HCT116 (cell line): ENCODE measurements at regions not wholly inside any gene's neighbourhood (a gene's known extent, or its start where the extent isn't known, plus 50 kb on each side); places are given as distances from the start of the nearest gene placed in this dataset.
A peak's percentile ranks its signal among the peaks of the same experiment; 100 is the strongest.

Source experiments
- ATAC-seq: fragments of 200-7000 bp; cut with Tn5 transposase; 2 replicates; pipeline ENCODE4 v1.9.1; 2020; ENCODE audit warnings: mild to moderate bottlenecking, moderate library complexity
- BruUV-seq: library from RNA; stranded (reverse); fragments of 400-500 nt; replicated peaks from 2 replicates; lab custom pipeline; 2021; lab: Mats Ljungman, UMichigan
- CTCF ChIA-PET: fragments of 300-600 bp; sonication (Branson Sonifier 250); formaldehyde crosslinking; loops from one replicate; lab custom pipeline; 2021; ENCODE audit warnings: antibody characterized with exemption; lab: Charles Lee
- POLR2A ChIA-PET: fragments of 300-600, 350-600 bp; sonication (Branson Sonifier 250); formaldehyde crosslinking; loops from one replicate; lab custom pipeline; 2021; ENCODE audit warnings: antibody characterized with exemption; lab: Charles Lee
- RAD21 ChIA-PET, 2 experiments: fragments of 300-600 bp; sonication (Branson Sonifier 250); formaldehyde crosslinking; loops; one replicate each; lab custom pipeline; 2023; ENCODE audit warnings: low total read pairs in 2 of 2; ENCODE audit not compliant: uncharacterized antibody in 2 of 2, unreplicated experiment in 2 of 2, low non-redundant PET in 1 of 2; lab: Charles Lee
- DNase-seq: peaks from one replicate; pipeline ENCODE4 v3.0.0-alpha.2; 2010; ENCODE audit warnings: low read depth, low spot score
- H2AFZ ChIP-seq: fragments of 200-600 bp; shearing (Covaris generic), sonication (generic); 2 replicates; pipeline ENCODE4 v1.6.1; 2017; ENCODE audit warnings: low read depth, mixed run types, mixed read lengths, antibody characterized with exemption, low read length; ENCODE audit not compliant: poor library complexity, severe bottlenecking
- H3K27ac ChIP-seq: 2 replicates; pipeline ENCODE4 v1.5.1; 2012; ENCODE audit warnings: low read depth, low read length
- H3K27me3 ChIP-seq: fragments of 200-600 bp; sonication (generic); 2 replicates; pipeline ENCODE4 v1.6.1; 2016; ENCODE audit warnings: mixed run types, low read length, mixed read lengths; ENCODE audit not compliant: insufficient read depth
- H3K36me3 ChIP-seq, 2 experiments: fragments of 200-500 bp in 1 of 2; fragments of 200-600 bp in 1 of 2; sonication (Bioruptor generic) in 1 of 2; sonication (generic) in 1 of 2; 2 replicates each; pipeline versions ENCODE4 v1.5.1 to v1.6.1; 2014 to 2016; ENCODE audit warnings: low read length in 2 of 2, inconsistent platforms in 1 of 2, mixed read lengths in 1 of 2, mixed run types in 1 of 2; ENCODE audit not compliant: insufficient read depth in 2 of 2, control insufficient read depth in 1 of 2
- H3K4me1 ChIP-seq, 2 experiments: fragments of 200-600 bp in 1 of 2; sonication (generic) in 1 of 2; 2 replicates each; pipeline versions ENCODE4 v1.5.1 to v1.6.1; 2012 to 2017; ENCODE audit warnings: low read length in 2 of 2, inconsistent platforms in 1 of 2, mild to moderate bottlenecking in 1 of 2, mixed read lengths in 1 of 2, mixed run types in 1 of 2, moderate library complexity in 1 of 2; ENCODE audit not compliant: insufficient read depth in 2 of 2, control insufficient read depth in 1 of 2
- H3K4me2 ChIP-seq: fragments of 200-600 bp; sonication (generic); 2 replicates; pipeline ENCODE4 v1.6.1; 2017; ENCODE audit warnings: mixed run types, low read length, mixed read lengths
- H3K4me3 ChIP-seq, 2 experiments: fragments of 200-600 bp in 1 of 2; sonication (generic) in 1 of 2; replicated peaks in 1 of 2; 2 replicates each; pipeline ENCODE4 v1.5.1; 2011 to 2016; ENCODE audit warnings: low read length in 2 of 2, control low read depth in 1 of 2, low read depth in 1 of 2, mild to moderate bottlenecking in 1 of 2, mixed read lengths in 1 of 2, mixed run types in 1 of 2
- H3K79me2 ChIP-seq: fragments of 200-600 bp; sonication (generic); 2 replicates; pipeline ENCODE4 v1.6.1; 2017; ENCODE audit warnings: mild to moderate bottlenecking, mixed run types, low read length, moderate library complexity, mixed read lengths; ENCODE audit not compliant: insufficient read depth
- H3K9ac ChIP-seq: fragments of 200-600 bp; sonication (generic); 2 replicates; pipeline ENCODE4 v1.6.1; 2016; ENCODE audit warnings: low read length, mixed read lengths
- H3K9me2 ChIP-seq: fragments of 200-600 bp; sonication (generic), shearing (Covaris generic); 2 replicates; pipeline ENCODE4 v1.6.1; 2017; ENCODE audit warnings: mixed run types, mild to moderate bottlenecking, moderate library complexity; ENCODE audit not compliant: insufficient read depth
- H3K9me3 ChIP-seq, 2 experiments: fragments of 200-500 bp in 1 of 2; fragments of 200-600 bp in 1 of 2; sonication (Bioruptor generic) in 1 of 2; sonication (generic) in 1 of 2; 2 replicates each; pipeline ENCODE4 v1.6.1; 2014 to 2017; ENCODE audit warnings: low read length in 2 of 2, mixed read lengths in 2 of 2, inconsistent platforms in 1 of 2, low read depth in 1 of 2, mild to moderate bottlenecking in 1 of 2, mixed run types in 1 of 2, moderate library complexity in 1 of 2; ENCODE audit not compliant: control insufficient read depth in 1 of 2, insufficient read depth in 1 of 2
- H4K20me1 ChIP-seq: fragments of 200-600 bp; sonication (generic), shearing (Covaris generic); 2 replicates; pipeline ENCODE4 v1.6.1; 2017; ENCODE audit warnings: mixed run types, mild to moderate bottlenecking, moderate library complexity; ENCODE audit not compliant: insufficient read depth
- ATF3 ChIP-seq: IDR thresholded peaks from 2 replicates; pipeline ENCODE4 v1.6.1; 2012
- CBX3 ChIP-seq: IDR thresholded peaks from 2 replicates; pipeline ENCODE4 v1.6.1; 2012; ENCODE audit warnings: low read depth
- EGR1 ChIP-seq: IDR thresholded peaks from 2 replicates; pipeline ENCODE4 v1.6.1; 2012; ENCODE audit warnings: low read depth
- ELF1 ChIP-seq: IDR thresholded peaks from 2 replicates; pipeline ENCODE4 v1.6.1; 2012; ENCODE audit warnings: low read depth, borderline replicate concordance
- EZH2 ChIP-seq: fragments of 200-600 bp; sonication (generic); IDR thresholded peaks from 2 replicates; pipeline ENCODE4 v1.6.1; 2017; ENCODE audit warnings: antibody characterized with exemption, mixed run types
- FOSL1 ChIP-seq: IDR thresholded peaks from 2 replicates; pipeline ENCODE4 v1.6.1; 2012; ENCODE audit warnings: low read depth
- JUND ChIP-seq: IDR thresholded peaks from 2 replicates; pipeline ENCODE4 v1.6.1; 2012
- MAX ChIP-seq: IDR thresholded peaks from 2 replicates; pipeline ENCODE4 v1.6.1; 2012
- POLR2A ChIP-seq: IDR thresholded peaks from 2 replicates; pipeline ENCODE4 v1.7.0; 2011; ENCODE audit warnings: borderline replicate concordance; ENCODE audit not compliant: insufficient read depth, insufficient read length; ENCODE audit errors: extremely low read depth
- SRF ChIP-seq: IDR thresholded peaks from 2 replicates; pipeline ENCODE4 v1.6.1; 2012; ENCODE audit warnings: low read depth
- TCF7L2 ChIP-seq: IDR thresholded peaks from 2 replicates; pipeline ENCODE4 v1.7.0; 2011; ENCODE audit warnings: borderline replicate concordance, inconsistent platforms; ENCODE audit not compliant: insufficient read depth, insufficient read length; ENCODE audit errors: extremely low read depth
- YY1 ChIP-seq: IDR thresholded peaks from 2 replicates; pipeline ENCODE4 v1.6.1; 2011; ENCODE audit warnings: low read length, low read depth, moderate library complexity, mild to moderate bottlenecking; ENCODE audit not compliant: insufficient replicate concordance; ENCODE audit errors: extremely low read depth
- ZNF274 ChIP-seq: fragments of 200-500 bp; sonication (Bioruptor generic); IDR thresholded peaks from 2 replicates; pipeline ENCODE4 v1.6.1; 2014; ENCODE audit warnings: mild to moderate bottlenecking, low read depth, low read length, inconsistent platforms
- intact Hi-C: fragments of 100-400 bp; cut with micrococcal nuclease; formaldehyde crosslinking; loops from 2 replicates; pipeline ENCODE4 v1.10.0; 2022
- TF ChIP-seq, protein P1 (sequence below): IDR thresholded peaks from 2 replicates; pipeline ENCODE4 v1.6.1; 2012; ENCODE audit warnings: low read depth

DNA sequence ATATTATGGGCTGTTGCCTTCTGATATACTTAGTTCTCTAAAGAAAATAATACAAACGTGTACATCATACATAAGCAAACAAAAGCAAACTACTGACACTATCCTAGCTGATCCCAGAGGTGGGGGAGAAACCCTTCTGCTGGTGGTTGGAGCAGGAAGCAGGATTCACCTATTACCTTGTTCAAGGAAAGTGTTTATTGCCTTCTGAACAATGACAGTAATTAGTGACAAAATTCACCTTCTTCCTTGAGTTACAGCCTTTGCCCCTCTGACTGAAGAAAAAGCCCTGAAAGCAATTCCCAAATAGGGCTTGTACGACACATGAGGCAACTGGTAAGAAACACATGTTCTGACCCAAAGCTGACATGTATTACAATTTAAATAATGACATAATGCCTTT, 118.8 kb upstream of the AKR1E2 start (continued):
- TF ChIP-seq, protein P1, sequence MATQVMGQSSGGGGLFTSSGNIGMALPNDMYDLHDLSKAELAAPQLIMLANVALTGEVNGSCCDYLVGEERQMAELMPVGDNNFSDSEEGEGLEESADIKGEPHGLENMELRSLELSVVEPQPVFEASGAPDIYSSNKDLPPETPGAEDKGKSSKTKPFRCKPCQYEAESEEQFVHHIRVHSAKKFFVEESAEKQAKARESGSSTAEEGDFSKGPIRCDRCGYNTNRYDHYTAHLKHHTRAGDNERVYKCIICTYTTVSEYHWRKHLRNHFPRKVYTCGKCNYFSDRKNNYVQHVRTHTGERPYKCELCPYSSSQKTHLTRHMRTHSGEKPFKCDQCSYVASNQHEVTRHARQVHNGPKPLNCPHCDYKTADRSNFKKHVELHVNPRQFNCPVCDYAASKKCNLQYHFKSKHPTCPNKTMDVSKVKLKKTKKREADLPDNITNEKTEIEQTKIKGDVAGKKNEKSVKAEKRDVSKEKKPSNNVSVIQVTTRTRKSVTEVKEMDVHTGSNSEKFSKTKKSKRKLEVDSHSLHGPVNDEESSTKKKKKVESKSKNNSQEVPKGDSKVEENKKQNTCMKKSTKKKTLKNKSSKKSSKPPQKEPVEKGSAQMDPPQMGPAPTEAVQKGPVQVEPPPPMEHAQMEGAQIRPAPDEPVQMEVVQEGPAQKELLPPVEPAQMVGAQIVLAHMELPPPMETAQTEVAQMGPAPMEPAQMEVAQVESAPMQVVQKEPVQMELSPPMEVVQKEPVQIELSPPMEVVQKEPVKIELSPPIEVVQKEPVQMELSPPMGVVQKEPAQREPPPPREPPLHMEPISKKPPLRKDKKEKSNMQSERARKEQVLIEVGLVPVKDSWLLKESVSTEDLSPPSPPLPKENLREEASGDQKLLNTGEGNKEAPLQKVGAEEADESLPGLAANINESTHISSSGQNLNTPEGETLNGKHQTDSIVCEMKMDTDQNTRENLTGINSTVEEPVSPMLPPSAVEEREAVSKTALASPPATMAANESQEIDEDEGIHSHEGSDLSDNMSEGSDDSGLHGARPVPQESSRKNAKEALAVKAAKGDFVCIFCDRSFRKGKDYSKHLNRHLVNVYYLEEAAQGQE: no peak
- TF ChIP-seq CBX3: no peak
- TF ChIP-seq ZNF274: no peak
- no peak for TF ChIP-seq EGR1
- TF ChIP-seq TCF7L2: no peak
- TF ChIP-seq, all 23 proteins: peak for 0

- Histone ChIP-seq H3K79me2 (no peaks in the 10 kb centered on the region), H3K27ac (no peak overlapping the region), H3K27me3 (no peaks in the 10 kb centered on the region), H3K4me1 (peaks cover 3 to 33% of the 10 kb centered on the region in 2 experiments; a peak in 2 of 4 replicates), H3K9ac (peak overlapping the region; percentile 28; the same call in 1 of the 2 replicates), H3K9me3 (no peaks in the 10 kb centered on the region), H3K9me2 (no peaks in the 10 kb centered on the region), H3K36me3 (no peaks in the 10 kb centered on the region), H3K4me2 (peak overlapping the region; percentile 55), H4K20me1 (no peaks in the 10 kb centered on the region), H3K4me3 (no peak overlapping the region), H2AFZ (peak overlapping the region; percentile 63)
- ATAC-seq (peak; percentile 85), DNase-seq (peak; percentile 80)
- ChIA-PET POLR2A (no interaction called here), RAD21 (interaction anchor here in 1 of 2 experiments (0.7 to 1.2 kb wide), 2 partner anchors 9 to 48 kb away, joined by 3 read pairs; no protein-coding TSS in a partner anchor), CTCF (no interaction called here)
- intact Hi-C loops: no loop called here
- BruUV-seq: no TSS peak
- TF ChIP-seq ATF3 (no peak), JUND (peak; percentile 86), ZNF274 (no peak), ELF1 (no peak), FOSL1 (peak; percentile 69; the same call in 1 of the 2 replicates), POLR2A (no peak), CBX3 (peak; percentile 79), YY1 (peak; percentile 26), SRF (peak; percentile 41; the same call in 1 of the 2 replicates), MAX (peak; percentile 56), EZH2 (no peak), EGR1 (no peak)
- TF ChIP-seq, protein P1: no peak
Observed at GRCh38 chr10:4704034-4704545, 121.9 kb upstream of the AKR1E2 start.
